Fibroblast of lung (primary cell): ENCODE measurements at regions not wholly inside any gene's neighbourhood (a gene's known extent, or its start where the extent isn't known, plus 50 kb on each side); places are given as distances from the start of the nearest gene placed in this dataset.

Experiments used
- DNase-seq, 2 donors: peaks; one replicate each; pipeline versions ENCODE4 v3.0.0 to v3.0.0-alpha.2; 2010; ENCODE audit warnings: low read depth in 2 of 2
- H2AFZ ChIP-seq: 2 replicates; pipeline ENCODE4 v1.5.1; 2012; ENCODE audit warnings: low read length, control low read depth, inconsistent platforms
- H3K27ac ChIP-seq: 2 replicates; pipeline ENCODE4 v1.5.1; 2011; ENCODE audit warnings: low read length, control low read depth; ENCODE audit not compliant: insufficient read depth
- H3K27me3 ChIP-seq: 2 replicates; pipeline ENCODE4 v1.5.1; 2011; ENCODE audit warnings: mild to moderate bottlenecking, low read length; ENCODE audit not compliant: control insufficient read depth, insufficient read depth
- H3K36me3 ChIP-seq: 2 replicates; pipeline ENCODE4 v1.5.1; 2011; ENCODE audit warnings: low read length; ENCODE audit not compliant: control insufficient read depth, insufficient read depth
- H3K4me1 ChIP-seq: 2 replicates; pipeline ENCODE4 v1.5.1; 2011; ENCODE audit warnings: low read length; ENCODE audit not compliant: control insufficient read depth, insufficient read depth; ENCODE audit errors: extremely low read depth
- H3K4me2 ChIP-seq: 2 replicates; pipeline ENCODE4 v1.5.1; 2011; ENCODE audit warnings: low read length, control low read depth; ENCODE audit not compliant: insufficient read depth; ENCODE audit errors: extremely low read depth
- H3K4me3 ChIP-seq, 4 experiments: fragments of 200-600 bp in 1 of 4; sonication (generic) in 1 of 4; replicated peaks in 1 of 4; 2 replicates each; pipeline ENCODE4 v1.5.1; 2011 to 2016; ENCODE audit warnings: low read length in 4 of 4, low read depth in 3 of 4, mild to moderate bottlenecking in 3 of 4, control low read depth in 2 of 4, inconsistent platforms in 1 of 4, mixed read lengths in 1 of 4; ENCODE audit not compliant: insufficient read depth in 1 of 4; ENCODE audit errors: control extremely low read depth in 1 of 4
- H3K79me2 ChIP-seq: 2 replicates; pipeline ENCODE4 v1.5.1; 2012; ENCODE audit warnings: mild to moderate bottlenecking, low read length, inconsistent platforms; ENCODE audit not compliant: control insufficient read depth, insufficient read depth
- H3K9ac ChIP-seq: 2 replicates; pipeline ENCODE4 v1.5.1; 2011; ENCODE audit warnings: mild to moderate bottlenecking, low read length, control low read depth; ENCODE audit not compliant: insufficient read depth
- H3K9me3 ChIP-seq: 2 replicates; pipeline ENCODE4 v1.5.1; 2012; ENCODE audit warnings: low read depth, low read length; ENCODE audit not compliant: control insufficient read depth, insufficient read depth
- H4K20me1 ChIP-seq: 2 replicates; pipeline ENCODE4 v1.5.1; 2011; ENCODE audit warnings: low read length; ENCODE audit not compliant: control insufficient read depth, insufficient read depth; ENCODE audit errors: extremely low read depth
- CTCF ChIP-seq, 2 donors: IDR thresholded peaks in 1 of 2; conservative IDR thresholded peaks in 1 of 2; 1 replicate in 1 of 2; 2 replicates in 1 of 2; pipeline ENCODE4 v1.5.1; 2011 to 2012; ENCODE audit warnings: low read length in 2 of 2, control low read depth in 1 of 2, inconsistent platforms in 1 of 2, low read depth in 1 of 2, mild to moderate bottlenecking in 1 of 2
- EZH2 ChIP-seq: IDR thresholded peaks from 2 replicates; pipeline ENCODE4 v1.5.1; 2012; ENCODE audit warnings: low read length, control low read depth, mild to moderate bottlenecking; ENCODE audit errors: missing control alignments

GRCh38 chr3:31346542-31346979 is 186.2 kb upstream of the STT3B start:
- Histone ChIP-seq H3K9ac (no peak overlapping the region), H3K4me1 (no peaks in the 10 kb centered on the region), H2AFZ (no peak overlapping the region), H3K27me3 (no peaks in the 10 kb centered on the region), H3K4me3 (no peak overlapping the region), H3K9me3 (no peaks in the 10 kb centered on the region), H3K27ac (no peak overlapping the region), H3K4me2 (no peak overlapping the region), H3K36me3 (no peaks in the 10 kb centered on the region), H4K20me1 (no peaks in the 10 kb centered on the region), H3K79me2 (no peaks in the 10 kb centered on the region)
- no peak for DNase-seq
- TF ChIP-seq CTCF (conservative IDR thresholded peaks at IDR 0.05 in 1 of 2, IDR thresholded peaks at IDR 0.05 in 1 of 2; ENCODE audit: low read depth in 1 of 2, low read length in 2 of 2) (no peak), EZH2 (no peak)

GRCh38 chr3:31349001-31349748 is 183.6 kb upstream of the STT3B start:
- no peaks in the 10 kb centered on the region for H4K20me1 ChIP-seq
- H2AFZ ChIP-seq: no peak overlapping the region
- no peak overlapping the region for H3K9ac ChIP-seq
- no peak for DNase-seq
- H3K9me3 ChIP-seq: no peaks in the 10 kb centered on the region
- H3K4me2 ChIP-seq: no peak overlapping the region
- H3K36me3 ChIP-seq: no peaks in the 10 kb centered on the region
- no peak overlapping the region for H3K4me3 ChIP-seq
- H3K27ac ChIP-seq: no peak overlapping the region
- no peaks in the 10 kb centered on the region for H3K79me2 ChIP-seq
- TF ChIP-seq CTCF (conservative IDR thresholded peaks at IDR 0.05 in 1 of 2, IDR thresholded peaks at IDR 0.05 in 1 of 2; ENCODE audit: low read depth in 1 of 2, low read length in 2 of 2): no peak
- TF ChIP-seq EZH2: no peak
- no peaks in the 10 kb centered on the region for H3K4me1 ChIP-seq
- H3K27me3 ChIP-seq: no peaks in the 10 kb centered on the region

- Histone ChIP-seq H3K79me2 (no peaks in the 10 kb centered on the region), H2AFZ (no peak overlapping the region), H3K9ac (no peak overlapping the region), H3K4me1 (no peaks in the 10 kb centered on the region), H3K4me3 (no peak overlapping the region), H3K4me2 (no peak overlapping the region), H3K9me3 (no peaks in the 10 kb centered on the region), H4K20me1 (no peaks in the 10 kb centered on the region), H3K27ac (no peak overlapping the region), H3K27me3 (no peaks in the 10 kb centered on the region), H3K36me3 (no peaks in the 10 kb centered on the region)
- TF ChIP-seq EZH2 (no peak), CTCF (conservative IDR thresholded peaks at IDR 0.05 in 1 of 2, IDR thresholded peaks at IDR 0.05 in 1 of 2; ENCODE audit: low read depth in 1 of 2, low read length in 2 of 2) (no peak)
- DNase-seq: no peak
Observed at GRCh38 chr3:31350307-31350706, 182.4 kb upstream of the STT3B start.
